Limb (tissue), 2 donors: ENCODE measurements at regions not wholly inside any gene's neighbourhood (a gene's known extent, or its start where the extent isn't known, plus 50 kb on each side); places are given as distances from the start of the nearest gene placed in this dataset.

ENCODE experiments used
- DNase-seq, 2 donors: peaks; one replicate each; pipeline ENCODE4 v3.0.0-alpha.2; 2016; ENCODE audit errors: extremely low spot score in 2 of 2

DNA sequence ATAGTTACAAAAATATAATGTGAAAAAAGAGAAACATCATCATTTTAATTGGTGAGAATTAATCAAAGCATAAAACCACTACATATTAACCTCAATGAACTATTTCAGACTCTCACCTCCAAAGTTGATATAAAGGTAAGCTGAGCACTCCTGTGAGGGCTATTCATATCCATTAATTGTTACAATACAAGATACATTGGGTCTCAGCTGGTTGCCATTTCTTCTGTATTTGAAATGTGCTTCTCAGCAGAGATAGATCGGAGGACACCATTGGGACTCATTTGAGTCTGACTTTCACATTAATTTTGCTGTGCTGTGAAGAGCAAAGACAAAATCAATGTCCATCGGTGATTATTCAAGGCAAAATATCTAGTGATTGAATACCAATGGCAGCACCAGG is 459.5 kb upstream of the GOT2 start:
- no peak for DNase-seq

DNA sequence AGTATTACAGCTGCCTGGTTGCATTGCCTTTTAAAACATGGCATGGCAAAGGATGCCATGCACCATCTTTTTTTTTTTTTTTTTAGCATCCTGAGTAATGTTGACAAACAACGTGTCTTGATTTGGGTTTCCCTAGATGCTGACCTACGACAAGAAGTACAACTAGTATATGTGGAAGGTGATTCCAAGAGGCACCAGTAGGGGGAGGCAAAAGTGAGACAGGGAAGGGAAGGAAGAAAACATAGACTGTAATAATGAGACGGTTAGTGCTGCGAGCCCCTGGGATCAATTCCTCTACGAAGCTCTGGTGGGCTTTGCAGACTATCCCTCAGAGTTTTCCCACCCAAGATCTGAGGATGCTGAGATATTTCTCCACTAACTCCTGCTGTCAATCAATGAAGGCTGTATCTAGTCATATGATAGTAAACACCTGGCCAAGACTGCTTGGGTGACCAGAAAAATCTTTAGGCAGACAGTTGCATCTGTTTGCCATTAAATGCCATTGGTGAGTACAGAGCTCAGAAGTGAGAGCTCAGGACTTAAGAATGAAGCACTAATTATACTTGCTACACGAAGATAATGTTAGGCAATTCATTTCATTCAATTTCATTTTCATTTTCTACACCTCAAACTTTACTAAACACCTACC is 458.6 kb upstream of the GOT2 start:
- DNase-seq = peak in 1 of 2 donors; percentile 41

DNA sequence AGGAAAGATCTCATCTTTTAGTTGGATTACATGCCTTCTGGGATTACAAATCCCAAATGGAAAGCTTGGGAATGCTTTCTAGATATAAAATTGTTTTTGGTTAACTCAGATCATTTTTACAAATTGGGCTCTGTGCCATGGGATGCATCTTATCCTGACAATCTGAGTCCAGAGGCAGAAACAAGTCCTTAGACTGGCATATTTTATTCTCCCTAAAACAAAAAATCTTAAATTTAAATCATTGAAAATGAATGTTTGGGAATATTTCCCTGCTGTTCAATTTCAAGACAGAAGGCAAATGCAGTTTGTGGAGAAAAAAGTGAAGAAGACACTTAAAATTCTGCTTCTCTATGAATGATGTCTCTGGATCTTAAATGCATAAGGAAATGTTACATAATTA is 456.6 kb upstream of the GOT2 start:
- no peak for DNase-seq

DNA sequence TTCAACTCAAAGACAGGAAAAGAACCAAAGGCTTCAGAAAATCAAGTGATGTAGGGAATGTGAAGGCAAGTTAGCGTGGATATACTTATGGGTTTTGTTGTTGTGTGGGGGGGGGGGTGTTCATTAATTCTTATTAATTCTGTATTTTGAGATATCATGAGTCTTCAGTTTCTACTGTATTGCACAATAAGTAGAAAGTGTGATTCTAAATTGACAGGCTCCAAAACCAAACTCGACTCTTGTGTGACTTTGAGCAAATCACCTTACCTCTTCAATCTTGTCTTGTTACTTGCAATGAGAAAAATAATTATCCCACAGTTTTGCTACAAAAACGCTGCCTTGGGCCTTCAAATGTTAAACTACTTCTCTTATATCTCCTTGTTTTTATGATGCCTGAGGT is 453.9 kb upstream of the GOT2 start:
- no peak for DNase-seq

DNA sequence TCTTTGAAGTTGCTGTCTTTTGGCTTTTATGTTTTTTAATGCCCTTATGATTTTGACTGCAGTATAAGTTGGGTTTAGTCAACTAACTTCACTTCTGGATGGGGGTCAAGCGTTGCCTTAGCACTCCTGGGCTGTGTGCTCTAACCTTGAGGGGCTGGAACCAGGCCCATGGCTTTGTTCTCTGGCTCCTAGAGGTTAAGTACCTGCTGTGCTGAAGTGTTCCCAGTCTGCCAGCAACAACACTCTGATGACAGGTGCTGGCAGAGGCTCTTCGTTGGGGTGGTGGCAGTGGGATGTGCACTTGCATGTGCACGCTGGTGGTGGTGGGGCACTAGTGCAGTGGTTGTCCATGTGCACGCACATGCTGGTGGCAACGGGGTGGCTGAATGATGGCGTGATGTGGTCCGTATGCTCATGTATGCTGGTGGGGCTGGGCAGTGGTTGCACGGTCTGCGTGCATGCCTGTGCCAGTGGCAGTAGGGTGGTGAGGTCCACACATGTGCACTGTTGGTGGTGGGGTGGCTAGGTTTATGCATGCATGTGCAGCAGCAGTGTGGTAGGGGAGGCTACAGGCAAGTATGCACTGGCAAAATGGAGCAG is 447.8 kb upstream of the GOT2 start:
- no peak for DNase-seq

DNA sequence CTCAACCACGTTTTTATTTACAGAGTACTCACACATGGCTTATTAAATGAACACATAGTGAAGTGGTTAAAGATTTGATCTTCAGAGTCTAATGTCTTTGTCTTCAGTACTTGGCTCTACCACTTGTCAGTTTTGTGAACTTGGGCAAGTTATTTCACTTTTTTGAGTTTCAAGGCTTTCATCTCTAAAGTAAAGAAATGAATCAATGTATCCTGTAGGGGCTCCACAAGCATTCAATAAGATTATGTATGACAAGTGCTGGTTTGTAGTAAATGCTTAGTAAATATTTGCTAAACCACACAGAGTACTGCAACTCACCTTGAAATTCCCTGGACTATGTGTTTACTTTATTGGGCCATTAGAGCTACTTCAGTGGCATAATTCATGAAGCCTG is 446.0 kb upstream of the GOT2 start:
- DNase-seq = no peak

DNA sequence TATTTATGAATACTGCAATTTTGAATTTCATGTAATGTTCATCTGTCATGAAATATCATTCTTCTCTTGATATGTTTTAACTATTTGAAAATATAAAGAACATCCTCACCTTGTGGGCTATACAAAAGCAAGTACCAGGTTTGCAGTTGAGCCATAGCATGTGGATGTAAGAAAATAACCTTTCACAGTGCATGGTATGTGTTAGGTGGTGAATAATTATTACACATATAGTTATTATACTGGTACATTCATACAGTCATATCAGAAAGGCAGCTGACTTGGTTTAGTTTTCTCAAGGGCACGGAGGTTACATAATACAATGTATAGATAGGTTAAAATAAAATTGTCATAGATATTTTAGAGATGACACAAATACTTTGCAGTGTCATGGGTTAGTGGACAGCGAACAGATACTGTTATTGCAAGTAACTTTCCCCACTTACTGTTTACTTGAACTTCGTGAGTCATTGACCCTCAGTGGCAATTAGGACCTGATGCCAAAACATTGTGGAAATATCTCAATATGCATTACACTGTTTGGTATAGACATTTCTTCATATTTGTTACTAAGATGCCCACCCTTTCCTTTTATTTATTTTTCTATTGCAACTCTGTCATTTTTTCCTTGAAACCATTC is 445.4 kb upstream of the GOT2 start:
- DNase-seq = no peak

DNA sequence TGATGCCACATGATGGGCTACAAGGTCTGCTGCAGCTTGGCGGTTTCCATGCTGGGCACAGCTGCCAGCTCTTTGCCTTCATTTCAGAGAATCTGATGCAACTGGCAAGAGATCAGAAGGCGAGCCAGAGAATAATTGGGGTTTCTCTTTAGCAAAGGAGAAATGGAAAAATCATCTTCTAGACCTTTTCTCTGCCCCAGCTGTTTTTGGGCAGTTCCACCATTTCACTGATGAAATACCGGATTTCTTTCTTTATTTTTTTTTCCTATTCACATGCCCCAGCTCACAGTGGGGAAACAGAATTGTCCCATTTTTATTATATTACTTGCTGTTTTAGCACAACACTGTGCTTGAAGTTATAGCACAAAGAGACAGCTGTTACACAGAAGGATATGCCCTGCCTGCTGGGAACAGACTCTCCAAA is 439.3 kb upstream of the GOT2 start:
- no peak for DNase-seq

DNA sequence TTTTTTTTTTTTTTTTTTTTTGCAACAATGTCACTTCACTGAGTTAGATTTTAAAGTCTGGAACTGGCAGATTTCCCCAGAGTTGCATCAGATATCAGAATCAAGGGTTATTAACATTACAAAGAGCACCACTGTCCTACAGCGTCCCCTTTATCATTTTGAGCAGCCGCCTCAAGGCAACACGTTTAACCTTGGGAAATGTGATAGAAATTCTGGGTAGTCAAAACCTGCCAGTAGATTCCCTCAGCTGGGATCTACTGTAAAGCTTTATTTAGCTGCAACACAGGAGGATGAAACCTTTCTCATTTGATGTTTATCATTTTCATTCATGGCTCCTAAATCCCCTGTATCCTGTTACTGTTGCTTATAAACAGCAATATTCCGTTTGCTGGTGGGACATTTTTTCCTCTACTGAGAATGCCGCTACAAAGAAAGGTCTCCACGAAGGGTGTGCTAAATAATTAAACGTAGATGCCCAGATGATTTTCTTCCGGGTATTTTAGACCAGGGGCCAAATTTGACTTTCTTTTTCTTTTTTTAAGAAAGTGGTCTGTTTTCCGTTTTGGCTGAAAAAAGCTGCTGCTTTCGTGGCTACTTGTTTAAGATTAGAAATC is 436.1 kb upstream of the GOT2 start:
- DNase-seq = no peak

DNA sequence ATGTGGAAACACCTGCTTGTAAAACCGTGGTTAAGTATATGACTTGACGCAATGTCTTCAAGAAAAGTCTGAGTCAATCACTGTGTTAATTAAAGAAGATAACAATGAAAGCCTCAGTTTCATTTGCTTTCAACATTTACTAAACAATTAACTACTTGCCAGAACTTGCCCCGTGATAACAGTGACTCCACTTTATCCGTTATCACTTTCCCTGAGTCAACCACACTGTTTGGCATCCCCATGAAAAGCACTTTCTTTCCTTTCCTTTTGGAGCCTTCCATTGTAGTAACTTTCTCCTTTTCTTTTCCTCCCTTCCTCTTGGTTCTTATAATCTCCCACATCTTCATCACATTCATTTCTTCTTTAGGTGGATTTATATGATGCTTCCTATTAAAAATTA is 435.1 kb upstream of the GOT2 start:
- no peak for DNase-seq

DNA sequence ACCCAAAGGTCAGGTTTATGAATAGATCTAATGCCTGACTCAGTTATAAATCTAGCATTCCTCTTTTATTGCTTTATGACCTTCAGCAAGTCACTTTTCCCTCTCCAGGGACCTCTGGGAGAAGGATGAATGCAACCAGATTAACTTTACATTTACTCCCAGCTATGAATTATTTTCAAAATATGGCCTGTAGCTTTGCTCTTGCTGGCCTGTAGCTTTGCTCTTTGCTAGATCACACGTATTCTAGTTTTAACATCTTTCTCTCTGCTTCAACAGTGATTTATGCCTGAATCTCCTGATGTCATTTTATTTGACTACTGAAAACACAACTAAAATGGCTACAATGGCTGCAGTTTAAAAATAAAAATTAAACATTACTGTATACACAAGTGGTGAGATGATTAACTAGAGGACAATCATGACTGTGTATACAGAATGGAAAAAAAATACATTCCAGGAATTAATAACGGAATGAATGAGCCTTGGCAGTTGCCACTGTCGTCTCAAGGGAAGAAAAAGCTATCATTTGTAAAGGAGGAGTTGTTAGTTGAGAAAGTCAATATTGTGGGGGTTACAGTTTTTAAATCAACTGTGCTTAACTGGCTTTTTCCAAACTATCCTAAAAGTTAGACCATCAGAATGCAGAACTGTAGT is 434.5 kb upstream of the GOT2 start:
- no peak for DNase-seq

DNA sequence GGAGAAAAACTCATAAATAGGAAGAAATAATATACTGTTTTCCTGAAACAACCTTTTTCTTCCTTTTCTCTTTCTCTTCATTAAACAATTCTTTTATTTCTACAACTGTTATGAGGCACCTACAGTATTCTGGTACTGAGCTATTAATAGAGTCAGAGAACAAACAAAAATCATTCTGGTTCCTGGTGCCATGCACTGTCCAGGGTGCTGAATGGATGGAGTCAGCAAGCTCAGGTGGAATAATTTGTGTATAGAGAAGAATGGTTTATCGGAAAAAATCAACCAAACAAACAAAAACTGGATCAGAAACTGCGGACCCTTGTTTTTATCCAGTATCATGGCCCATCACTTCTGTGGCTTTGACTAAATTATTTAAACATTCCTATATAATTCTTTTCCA is 430.3 kb upstream of the GOT2 start:
- DNase-seq = peak in 1 of 2 donors; percentile 36

DNA sequence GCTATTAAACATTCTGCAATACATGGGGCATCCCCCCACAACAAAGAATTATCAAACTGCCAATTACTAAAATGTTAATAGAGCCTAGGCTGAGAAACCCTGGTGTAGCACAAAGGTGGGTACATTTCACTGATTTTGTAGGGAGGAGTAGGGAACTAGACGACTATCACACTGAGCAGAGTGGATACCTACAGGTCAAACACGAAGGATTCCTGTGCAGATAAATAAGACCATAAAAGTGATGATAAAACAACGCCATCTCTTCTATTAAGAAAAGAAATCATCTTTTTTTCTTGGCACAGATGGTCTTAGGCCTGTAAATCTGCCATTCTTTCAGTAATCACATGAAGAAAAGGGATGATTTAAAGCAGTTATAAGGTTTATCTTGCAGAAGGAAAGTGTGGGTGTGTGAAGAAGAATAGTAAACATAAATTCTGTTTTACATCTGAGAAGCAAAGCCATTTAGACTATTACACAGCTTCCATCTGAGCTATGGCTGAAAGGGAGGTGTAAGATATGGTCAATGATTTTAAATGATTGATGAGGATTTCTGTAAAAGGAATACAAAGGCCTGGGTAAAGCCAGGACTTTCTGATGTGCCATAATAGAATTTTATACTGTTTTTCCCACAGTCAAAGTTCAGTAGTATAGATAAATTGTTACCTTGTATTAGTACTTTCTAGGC is 429.4 kb upstream of the GOT2 start:
- no peak for DNase-seq

DNA sequence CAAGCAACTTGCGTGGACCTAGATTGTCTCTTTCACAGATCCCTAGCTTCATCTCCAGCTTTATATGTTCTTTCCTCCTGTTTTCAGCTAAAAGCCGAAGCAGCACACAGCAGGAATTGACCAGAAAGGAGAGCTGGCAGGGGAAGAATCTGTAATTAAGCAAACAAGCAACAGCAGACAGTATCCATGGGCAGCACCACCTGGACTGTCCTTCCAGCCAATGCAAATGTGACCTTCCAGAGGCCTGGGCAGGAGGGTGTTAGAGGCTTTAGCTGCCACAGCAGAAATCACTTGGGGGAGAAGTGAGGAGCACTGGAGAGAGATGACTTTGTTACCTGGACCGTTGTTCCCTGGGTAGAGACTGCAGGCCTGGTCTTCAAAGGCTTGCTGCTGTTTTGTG is 427.6 kb upstream of the GOT2 start:
- no peak for DNase-seq

DNA sequence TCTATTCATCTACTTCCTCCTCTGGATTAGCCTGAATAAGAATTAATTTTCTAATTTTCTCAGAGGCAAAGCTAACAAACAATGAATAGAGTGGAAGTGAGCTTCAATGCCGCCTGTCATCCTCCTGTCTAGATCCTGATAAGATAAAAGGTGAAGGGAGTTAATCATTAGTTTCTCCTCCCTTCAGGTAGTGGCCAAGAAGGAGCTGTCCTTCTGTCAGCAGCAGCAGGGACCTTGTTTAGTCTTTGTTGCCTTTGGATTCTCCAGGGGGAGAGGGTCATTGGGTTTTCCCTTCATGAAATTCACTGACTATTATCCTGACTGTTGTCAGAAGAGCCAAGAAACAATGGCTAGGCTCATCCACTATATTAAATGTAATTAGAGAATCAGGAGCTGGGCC is 420.2 kb upstream of the GOT2 start:
- no peak for DNase-seq

DNA sequence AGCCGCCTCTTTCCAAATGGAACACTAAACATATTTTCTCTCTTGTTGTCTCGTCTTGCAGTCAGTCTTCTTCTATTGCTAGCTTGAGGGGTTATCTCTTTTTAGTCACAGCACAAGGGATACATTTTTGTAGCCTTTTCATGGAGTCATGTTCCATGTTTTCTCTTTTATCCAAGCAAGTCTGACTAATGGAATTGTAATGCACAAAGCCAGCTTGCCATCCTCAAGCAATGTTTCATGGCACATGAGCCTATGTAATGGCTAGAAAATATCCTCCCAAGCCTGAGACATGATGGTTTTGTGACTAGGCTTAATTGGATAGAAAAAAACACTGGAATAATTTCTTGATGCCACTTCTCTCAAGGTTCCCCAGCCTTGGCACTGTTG is 414.6 kb upstream of the GOT2 start:
- DNase-seq = no peak

DNA sequence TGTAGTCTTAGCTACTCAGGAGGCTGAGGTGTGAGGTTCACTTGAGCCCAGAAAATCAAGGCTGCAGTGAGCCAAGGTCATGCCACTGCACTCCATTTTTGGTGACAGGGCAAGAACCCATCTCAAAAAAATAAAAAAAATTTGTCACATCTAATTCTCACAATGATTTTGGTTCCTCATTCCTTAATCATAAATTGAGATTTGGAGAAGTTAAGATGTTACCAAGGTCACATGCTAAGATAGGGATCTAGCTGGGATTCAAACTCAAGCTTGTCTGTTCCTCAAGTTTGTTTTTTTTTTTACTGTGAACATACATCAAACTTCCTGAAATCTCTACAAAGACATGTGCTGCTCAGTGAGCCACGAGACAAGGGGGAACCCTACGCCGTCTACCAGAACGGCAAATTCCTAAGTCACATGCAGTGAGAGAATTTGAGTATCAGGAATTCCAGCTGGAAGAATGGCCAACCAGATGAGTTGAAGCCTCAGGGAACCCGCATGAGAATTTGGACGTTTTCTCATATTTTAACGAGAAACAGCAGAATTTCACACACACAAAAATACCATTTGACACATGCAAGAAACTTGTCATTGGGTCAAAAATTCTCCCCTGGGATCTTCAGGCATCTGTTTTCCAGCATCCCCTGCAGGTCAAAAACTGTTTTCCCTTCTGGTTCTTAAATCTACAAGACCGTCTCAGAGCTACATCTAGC is 414.1 kb upstream of the GOT2 start:
- DNase-seq = no peak

DNA sequence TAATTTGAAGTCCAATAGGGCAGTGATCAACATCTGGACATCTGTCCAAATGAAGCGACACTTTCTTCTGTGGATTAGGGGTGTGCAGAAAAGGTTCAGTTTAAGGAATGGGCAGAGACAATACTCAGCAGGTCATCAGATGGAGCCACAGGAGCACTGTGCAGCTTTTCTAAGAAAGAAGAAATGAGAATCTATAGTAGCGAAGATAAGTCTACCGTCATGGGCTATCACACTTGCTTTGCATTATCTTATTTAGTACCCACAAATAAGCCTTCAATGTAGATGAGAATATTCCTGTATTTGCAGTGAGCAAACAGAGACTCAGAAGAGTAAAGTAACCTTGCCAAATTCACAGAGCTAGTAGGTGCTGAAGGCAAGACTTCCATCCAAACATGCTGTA is 412.0 kb upstream of the GOT2 start:
- no peak for DNase-seq

DNA sequence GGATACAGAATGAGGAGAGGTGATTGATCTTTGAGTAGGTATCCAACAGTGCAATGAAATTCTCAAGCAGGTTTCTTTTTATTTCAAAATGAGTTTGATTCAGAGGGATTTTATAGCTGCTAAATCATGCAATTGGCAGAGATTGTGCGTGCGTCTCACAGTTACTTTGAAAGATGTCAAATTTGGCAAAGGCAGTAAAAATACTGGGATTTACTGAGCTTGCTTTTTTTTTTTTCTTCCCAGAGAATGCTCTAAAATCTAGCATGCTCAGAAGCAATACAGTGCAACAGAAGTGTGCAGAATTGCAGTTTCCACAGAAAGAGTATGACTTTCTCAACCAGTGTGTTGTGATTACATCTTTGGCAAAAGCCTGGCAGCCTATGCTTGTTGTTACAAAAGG is 410.7 kb upstream of the GOT2 start:
- peak in 1 of 2 donors; percentile 13 for DNase-seq

DNA sequence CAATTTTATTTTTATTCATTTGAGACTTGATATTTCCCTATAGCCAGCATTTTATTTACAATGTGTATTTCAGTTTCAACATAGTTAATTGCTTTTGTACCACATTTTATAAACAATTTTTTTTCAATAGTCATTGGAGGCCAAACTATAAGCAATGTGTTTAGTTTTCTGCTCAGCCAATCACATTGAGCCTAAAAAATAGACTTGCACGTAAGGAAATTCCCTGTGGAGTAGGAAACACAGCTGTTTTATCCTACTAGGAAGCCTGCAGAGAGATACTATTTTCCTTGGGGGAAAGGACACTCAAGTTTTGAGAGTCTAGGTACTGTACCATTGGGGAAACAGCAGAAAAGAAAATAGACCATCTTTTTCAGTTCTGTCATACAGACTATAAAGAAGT is 410.2 kb upstream of the GOT2 start:
- no peak for DNase-seq

DNA sequence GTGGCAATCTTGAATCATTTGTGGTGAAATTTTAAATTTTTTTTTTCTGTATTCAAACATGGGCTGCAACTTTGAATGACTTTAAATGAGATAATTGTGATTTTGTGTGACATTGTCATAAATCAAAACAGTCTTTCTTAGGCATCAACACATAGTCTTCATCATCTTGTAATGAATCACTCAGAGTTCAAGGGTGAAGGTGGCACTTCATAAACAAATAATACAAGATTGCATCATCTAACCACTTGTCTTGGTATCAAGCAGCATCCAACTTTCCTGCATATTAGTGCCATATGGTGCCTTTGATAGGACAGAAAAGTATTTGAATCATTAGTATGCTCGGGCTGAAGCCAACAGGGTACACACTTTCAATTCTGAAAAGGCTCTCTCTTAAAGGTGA is 392.4 kb upstream of the GOT2 start:
- no peak for DNase-seq
